Limb (tissue), 2 donors: ENCODE measurements at regions not wholly inside any gene's neighbourhood (a gene's known extent, or its start where the extent isn't known, plus 50 kb on each side); places are given as distances from the start of the nearest gene placed in this dataset.
"Not testable (repeated sequence)": the region's sequence is repeated elsewhere in the genome, so short reads cannot be mapped to it uniquely, and the experiment has no call there.

ENCODE experiments used
- DNase-seq, 2 donors: peaks; one replicate each; pipeline ENCODE4 v3.0.0-alpha.2; 2016; ENCODE audit errors: extremely low spot score in 2 of 2

DNA sequence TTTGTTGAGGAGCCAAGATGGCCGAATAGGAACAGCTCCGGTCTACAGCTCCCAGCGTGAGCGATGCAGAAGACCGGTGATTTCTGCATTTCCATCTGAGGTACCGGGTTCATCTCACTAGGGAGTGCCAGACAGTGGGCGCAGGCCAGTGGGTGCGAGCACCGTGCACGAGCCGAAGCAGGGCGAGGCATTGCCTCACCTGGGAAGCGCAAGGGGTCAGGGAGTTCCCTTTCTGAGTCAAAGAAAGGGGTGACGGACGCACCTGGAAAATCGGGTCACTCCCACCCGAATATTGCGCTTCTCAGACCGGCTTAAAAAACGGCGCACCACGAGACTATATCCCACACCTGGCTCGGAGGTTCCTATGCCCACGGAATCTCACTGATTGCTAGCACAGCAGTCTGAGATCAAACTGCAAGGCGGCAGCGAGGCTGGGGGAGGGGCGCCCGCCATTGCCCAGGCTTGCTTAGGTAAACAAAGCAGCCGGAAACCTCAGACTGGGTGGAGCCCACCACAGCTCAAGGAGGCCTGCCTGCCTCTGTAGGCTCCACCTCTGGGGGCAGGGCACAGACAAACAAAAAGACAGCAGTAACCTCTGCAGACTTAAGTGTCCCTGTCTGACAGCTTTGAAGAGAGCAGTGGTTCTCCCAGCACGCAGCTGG, 417.7 kb upstream of the POU3F2 start:
- not testable (repeated sequence) for DNase-seq

DNA sequence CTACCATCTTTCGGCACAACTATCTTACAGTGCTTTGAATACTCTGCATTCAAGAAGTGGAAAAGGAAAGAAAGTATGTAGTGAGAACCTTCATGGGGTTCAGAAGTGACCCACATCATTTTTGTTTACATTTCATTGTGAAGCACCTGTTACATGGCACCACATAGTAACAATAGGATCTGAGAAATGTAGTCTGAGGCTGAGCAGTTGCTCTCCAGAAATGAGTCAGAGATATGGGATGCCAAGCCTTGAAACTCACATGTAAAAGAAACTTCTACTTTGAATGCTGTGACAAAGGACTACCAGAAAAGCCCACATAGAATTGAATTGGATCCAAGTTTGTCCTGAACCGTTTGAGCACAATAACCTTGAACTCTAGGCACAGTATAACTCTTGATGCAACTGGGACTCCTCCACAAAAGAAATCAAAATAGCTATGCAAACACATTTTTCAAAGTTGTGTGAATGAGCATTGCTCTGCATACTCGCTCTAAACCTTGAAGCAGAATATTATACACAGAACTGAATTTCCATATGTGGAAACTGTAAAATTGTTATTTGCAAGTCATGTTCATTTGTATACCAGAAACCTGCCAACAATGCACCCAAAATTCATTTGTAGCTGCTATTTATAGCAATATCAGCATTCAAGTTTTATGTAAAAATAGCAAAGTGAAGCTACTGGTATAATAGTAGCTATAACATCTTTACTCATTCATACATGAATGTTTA, 400.9 kb upstream of the POU3F2 start:
- no peak for DNase-seq

DNA sequence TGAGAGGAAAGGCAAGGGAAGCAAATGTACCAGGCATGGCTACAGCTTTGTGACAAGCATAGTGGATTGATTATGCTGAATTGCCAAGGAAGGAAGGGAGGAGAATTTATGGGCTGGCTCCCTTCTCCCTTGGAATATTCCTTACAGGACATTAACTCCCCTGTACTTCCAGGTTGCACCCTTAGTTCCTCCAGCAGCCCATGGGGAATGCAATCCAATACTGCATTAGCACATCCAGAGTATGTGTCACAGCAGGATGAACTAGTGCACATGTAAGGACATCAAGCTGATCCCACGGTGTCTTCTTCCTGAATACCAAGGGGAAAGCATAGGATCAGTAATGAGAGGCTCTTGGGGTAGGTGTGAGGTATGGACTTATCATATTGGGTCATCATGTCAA, 390.7 kb upstream of the POU3F2 start:
- no peak for DNase-seq

DNA sequence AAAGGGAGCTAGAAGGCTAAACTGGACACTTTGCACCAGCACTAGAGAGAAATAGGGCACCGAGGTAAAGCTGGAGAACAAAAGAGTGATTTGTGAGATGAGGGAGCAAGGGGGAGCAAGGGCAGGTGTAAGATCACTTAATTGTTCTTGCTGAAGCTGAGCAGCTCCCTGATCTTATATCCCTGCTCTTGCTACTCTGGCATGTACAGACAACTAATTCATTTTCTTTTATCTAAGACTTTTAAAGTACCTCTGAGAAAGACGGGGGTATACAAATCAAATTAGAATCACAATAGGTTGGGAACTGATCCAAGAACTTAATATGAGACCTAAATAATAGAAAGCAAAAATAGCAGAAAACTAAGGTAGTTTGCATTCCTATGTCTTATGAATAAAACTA, 381.7 kb upstream of the POU3F2 start:
- DNase-seq = no peak

DNA sequence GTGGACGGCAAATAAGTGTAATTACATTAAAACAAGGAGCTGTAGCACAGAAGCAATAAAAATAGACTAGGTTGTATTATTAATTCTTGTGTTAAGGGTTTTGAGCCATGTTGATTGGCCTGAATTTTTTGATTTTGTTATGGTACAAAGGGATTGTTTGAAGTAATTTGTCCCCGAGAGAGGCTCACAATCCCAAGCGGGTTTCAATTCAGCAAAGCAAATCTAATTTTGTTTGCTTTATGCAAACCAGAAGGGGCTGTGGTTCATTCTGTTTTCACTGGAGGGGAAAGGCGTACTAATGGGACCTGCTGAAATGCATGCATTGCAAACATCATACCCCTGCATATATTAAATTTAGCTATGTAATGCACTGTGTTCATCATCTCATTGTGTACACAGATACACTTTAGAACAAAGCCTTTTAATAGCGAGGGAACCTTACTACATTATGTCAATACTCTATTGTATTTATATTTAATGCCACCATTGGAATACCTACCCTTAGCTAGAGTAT, 379.5 kb upstream of the POU3F2 start:
- DNase-seq = no peak

DNA sequence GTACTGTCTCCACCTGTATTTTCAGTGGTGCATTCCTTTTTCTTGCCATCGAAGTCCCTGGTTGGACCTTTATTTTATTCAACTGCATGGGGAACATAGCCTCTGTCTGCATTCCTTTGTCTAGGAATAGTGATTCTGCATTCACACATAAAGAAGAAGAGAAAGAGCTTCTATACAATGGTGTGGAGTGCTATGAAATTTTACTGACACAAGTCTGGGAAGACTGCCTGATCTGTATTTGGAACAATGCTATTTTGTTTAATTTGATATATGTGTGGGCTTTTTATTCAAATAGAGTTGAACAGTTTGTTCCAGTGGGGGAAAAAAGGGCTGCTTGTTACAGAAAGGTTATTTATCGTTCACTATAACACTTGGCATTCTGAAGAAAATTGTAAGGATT, 375.7 kb upstream of the POU3F2 start:
- DNase-seq = no peak

DNA sequence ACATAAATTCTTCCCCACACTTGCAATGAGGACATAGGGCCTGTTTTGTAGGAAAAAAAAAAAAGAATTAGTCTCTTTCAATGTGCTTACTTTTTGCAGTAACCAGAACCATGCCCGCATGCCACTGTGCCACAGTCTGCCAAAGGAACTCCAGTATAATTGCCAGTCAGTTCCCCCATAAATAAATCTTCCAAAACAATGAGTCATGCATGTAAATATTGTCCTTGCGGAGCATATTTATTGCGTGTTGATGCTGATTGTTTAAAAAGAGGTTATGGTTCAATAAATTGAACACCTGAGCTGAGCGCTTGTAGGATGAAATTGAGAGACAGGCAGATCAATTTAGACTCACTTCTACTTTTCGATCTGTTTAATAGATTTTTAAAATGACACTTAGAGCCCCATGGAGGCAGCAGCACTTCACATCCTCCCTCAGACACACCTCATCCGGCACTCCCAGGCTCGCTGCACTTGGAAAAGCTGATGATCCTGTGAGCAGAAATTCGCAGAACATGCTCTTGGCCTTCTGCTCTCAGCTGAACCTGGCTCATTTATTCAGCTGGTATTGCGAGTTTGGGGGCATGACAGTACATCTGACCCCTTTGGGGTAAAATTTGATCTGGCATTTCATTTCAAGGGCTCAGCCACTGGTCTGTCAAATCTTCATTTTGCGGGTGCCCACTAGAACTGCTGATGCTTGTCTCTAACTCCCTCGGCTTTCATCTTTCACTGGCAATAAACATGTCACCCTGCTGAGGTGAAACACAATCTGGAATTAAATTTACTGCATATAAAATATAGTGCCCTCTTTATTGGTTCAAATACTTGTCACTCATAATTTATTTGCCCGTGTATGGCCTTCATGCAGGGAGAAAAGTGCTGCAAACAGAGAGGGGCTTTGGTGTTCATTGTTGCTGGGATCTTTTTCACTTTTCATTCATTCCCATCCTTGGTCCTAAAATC, 371.1 kb upstream of the POU3F2 start:
- no peak for DNase-seq

DNA sequence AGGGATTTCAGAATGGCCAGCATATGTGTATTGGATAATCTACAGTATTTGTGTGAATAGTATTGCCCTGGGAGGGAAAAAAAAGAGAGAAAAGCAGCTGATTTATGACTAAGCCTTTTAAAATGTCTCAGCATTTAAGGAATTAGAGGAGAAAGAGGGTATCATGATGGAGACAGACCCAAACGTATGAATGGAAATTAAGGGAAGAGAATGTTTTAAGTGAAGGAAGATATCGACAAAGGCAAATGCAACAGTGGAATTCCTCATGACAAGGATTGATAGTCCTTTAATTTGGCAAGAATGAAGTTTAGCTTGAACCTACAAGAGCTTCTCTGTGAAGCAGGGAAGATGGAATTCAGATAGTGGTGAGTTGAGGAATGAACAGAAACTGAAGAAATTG, 367.3 kb upstream of the POU3F2 start:
- no peak for DNase-seq

DNA sequence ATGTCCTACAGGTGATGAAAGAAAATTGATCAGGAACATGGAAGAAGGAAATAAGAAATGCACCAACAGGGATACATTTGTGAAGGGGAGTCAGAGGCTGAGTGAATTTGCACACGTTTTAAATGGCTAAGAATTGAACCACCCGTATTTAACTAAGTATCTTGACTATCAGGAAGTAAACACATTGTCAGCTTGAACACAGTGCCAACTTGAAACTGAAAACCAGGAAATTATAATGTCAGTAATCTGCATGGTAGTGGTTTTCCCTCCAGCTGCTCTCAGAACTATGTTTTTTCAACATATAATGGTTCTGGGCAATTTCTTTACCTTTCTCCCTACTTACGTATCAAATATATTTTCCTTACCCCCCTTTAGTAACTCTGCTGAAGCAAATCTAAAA, 366.5 kb upstream of the POU3F2 start:
- DNase-seq = no peak

DNA sequence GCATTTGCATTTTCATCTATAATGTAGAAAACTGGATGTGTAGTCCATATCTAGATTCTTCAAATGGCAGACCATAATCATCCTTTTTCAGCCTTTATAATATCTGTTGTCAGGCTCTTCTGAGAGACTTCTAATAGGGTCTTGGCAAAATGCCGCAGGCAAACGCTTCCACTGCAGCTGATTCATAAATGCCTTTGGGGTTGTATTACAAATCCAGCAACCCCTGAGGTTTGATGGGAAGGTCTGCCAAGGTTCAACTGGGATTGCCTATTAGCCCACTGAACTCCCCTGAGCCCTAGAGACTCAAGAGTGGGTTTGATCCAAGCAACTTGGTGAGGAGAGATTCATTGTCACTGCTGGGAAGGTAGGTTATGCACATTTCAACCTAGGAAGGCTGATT, 365.2 kb upstream of the POU3F2 start:
- DNase-seq = peak in 1 of 2 donors; percentile 10

DNA sequence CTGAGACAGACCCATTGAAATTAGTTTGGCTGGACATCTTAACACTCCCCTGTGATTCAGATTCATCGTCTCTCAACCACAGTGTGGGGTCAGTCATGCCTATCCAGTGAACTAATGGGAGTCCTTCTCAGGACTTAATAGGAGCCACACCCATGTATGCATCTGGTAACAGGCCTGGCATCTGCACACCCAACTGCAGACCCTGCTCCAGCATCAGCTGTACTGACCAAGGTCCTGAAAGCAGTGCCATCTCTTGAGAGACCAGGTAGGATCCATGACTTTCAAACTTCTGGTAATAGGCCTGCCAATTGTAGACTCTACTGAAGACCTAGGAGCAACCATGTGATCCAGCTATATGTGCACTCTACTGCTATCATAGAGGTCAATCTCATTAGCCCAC, 363.6 kb upstream of the POU3F2 start:
- no peak for DNase-seq

DNA sequence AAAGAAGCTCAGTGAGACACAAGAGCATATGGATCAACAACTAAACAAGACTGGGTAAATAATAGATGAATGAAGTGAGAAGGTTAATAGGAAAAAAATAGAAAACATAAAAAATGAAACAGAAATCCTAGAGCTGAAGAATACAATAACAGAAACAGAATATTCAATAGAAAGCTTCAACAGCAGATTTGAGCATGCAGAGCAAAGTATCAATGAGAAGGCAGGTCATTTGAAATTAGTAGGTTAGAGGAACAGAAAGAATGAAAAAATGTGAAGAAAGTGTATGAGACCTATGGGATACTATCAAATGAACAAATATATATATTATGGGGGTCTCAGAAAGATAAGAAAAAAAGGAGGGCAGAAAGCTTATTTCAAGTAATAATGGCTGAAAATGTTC, 362.9 kb upstream of the POU3F2 start:
- no peak for DNase-seq

DNA sequence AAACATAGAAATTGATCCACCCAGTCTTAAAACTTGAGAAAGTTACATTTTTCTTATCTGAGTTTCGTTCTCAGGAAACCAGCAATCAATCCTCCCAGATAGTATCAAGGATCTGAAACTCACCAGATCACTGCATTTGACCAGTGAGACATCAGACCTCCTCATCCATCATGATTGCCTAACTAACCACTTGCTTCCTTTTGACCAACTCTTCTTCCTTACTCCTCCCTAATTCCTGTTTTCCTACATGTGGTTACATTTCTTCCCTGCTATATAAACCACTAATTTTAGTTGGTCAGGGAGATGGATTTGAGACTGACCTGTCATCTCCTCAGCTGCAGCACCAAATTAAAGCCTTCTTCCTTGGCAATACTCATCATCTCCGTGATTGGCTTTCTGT, 357.1 kb upstream of the POU3F2 start:
- no peak for DNase-seq

DNA sequence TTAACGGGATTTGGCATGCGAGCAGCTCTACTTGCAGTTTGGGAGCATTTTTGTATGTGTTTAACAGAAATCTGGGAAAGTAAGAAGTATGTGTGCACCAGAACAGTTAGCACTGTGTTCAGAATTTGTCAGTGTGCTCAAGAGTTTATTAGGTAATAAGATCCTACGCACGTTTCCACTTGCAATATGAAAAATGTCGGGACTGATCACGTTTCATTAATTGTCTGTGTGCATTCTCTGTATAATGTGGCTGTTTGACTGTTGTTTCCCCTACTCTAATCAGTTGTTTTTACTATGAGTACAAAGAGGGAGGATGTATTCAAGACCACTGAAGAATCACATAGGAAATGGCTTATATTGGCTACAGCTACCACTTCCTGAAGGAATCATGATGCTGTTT, 349.7 kb upstream of the POU3F2 start:
- DNase-seq = no peak

DNA sequence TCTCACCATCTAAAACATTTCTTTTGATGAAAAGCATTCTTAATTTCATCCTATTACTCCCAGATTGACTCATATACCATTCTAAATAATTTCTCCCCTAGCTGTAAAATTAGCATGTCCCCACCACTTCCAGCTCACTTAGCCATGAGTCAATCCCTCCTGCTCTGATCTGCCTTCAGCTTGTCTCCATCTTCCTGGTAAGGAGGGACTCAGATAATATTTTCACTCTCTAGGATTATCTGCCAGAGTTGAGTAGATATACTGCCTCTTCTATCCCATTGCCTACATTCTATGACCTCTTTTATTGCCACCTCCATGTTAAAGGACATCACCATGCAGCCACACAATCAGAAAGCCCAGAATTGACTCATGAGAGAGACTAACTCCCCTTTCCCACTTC, 348.8 kb upstream of the POU3F2 start:
- DNase-seq = no peak

DNA sequence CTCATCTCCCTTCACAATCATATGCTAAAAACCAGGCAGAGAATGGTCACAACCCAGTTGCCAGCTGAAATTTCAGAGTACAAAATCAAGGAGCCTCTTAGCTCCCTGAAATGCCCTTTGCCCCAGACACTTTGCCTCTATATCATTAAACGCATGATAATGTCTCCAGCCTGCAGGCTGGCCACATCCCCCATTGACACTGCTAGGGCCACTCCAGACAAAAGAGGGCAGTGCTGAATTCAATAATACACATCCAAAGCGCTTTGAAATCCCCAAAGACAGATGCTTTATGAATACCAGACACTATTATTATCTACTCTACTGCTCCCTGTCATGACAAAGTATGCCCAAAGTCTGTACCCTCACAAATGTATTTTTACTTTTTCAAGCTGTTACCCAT, 348.3 kb upstream of the POU3F2 start:
- no peak for DNase-seq

DNA sequence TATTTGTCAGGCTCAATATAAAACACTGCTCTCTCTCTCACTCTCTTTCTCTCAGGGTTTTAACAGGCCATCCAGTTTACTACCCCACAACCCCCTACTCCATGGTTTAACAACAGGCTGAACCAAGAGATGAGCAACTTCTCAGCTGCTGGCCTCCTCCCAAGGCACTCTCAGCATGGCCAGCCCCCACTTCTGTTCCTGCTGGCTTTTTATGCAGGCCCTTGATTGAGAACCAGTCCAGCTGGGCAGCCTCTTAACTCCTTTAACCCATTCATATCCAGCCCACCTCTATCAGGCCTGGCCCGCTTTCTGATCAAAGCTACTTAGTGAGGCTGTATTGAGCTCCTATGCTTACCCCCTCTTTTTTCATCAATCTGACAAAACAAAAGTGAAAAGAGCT, 346.8 kb upstream of the POU3F2 start:
- peak in 1 of 2 donors; percentile 39 for DNase-seq

DNA sequence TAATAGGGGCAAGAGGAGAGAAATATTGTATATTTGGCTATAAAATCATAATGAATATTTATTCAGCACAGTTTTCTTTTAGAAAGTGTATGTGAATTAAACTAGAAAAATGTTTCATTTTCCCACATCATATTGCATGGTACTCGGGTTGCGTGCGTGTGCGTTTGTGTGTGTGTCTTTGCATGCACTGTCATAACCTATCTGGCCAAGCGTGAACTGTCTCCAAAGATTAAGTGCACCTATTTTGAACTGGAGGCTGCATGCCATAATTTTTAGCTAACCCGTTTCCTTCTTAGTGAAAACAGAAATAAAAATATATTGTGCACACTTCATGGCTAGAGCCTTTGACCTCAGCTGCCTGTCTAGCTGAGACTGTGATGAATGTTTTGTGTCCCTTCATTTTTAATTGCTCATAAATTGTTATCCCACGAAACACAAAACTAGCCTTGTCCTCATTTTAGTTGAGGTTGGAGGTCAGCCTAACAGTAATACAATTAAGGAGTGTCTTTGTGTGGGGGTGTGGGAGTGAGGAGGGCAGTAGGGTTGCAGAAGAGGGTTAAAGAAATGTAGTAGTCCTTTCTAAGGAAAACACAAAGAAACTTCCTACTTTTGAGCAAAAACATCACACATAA, 336.1 kb upstream of the POU3F2 start:
- DNase-seq = no peak

DNA sequence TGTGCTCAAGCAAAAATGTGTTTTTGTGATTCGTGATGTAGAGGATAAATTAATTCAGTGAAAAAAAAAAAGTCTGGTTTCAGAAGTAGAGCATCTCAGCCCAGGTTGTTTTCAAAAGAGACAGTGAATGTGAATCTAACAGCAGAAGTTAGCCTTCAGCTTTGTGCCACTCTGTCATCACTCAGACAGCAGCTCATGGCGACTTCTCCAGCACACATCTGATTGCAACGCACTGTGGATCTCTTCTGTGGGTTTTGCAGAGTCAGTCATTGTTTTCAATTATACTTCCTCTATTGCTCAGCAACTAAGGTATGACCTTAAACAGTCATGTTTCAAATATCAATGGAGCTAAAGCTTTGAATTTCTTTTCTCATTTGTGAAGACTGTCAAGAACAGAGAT, 335.5 kb upstream of the POU3F2 start:
- DNase-seq = no peak

DNA sequence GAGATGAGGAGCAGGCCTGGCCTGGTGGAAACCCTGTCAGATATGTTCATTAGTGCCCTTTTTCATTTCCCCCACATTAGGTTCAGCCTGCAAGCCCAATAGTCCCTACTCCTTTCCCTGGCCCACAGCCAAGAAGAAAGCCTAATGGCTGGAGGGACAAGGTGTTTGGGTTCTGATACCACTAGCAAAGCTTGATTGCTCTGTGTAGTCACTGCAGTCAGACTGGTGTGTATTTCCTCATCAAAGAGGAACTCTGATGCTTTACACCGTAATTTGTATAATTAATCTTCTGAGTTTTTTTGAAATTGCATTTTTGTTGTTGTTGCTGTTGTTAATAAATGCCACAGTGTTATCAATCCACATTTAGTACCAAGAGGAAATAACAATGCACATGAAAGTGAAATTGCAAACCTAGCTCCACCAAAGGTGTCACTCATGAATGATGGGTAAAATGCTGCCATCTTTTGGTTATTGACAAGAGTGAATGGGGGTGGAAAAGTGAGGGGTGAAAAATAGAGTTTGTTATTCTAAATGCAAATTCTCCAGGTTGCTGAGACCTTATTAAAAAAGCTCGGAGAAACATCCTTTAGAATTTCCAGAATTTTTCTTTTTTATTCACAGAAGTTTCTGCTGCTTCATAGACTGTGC, 320.2 kb upstream of the POU3F2 start:
- DNase-seq = no peak

DNA sequence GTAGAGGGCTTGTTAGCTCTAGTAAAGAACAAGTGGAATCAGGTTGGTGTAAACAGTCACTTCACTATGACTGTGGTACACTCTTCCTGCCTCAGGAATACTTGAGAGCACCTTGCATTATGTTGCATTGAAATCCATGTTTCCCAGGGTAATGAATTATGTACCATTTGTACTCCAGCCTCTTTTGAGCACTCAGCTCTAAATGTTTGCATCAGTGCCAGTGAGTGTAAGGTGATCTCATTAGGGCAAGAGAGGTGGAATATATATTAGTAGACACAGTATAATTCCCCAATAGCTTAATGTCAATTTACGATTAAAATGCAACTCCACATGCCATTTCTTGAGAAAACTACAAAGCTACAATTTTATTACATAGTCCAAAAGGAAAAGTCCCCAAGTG, 319.6 kb upstream of the POU3F2 start:
- no peak for DNase-seq
